GM03348 (cell line): ENCODE measurements at regions not wholly inside any gene's neighbourhood (a gene's known extent, or its start where the extent isn't known, plus 50 kb on each side); places are given as distances from the start of the nearest gene placed in this dataset.

Source experiments
- DNase-seq: peaks from one replicate; pipeline ENCODE4 v3.0.0; 2012; ENCODE audit warnings: low spot score

- no peak for DNase-seq
Observed at GRCh38 chr12:127300075-127300474, 966.9 kb upstream of the TMEM132C start.

DNA sequence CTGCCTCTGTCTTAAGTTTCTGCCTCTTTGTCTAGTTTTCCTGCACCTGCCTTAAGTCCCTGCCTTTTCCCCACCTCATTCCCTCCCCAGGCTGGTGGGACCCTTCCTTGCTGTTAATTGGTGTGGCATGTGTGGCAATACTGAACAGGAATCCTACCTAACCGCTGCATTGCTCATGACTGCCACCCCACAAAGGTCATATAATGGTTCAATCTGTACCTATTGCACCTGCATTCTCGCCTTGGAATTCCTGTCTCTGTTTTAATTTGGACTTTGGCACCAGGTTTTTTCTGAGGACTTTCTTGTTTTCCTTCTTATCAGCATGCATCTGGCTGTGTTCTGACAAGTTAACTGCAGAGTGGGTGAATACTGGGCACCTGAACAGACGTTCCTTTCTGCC is 966.2 kb upstream of the TMEM132C start:
- DNase-seq: no peak

GRCh38 chr12:127301876-127302275 is 965.1 kb upstream of the TMEM132C start:
- DNase-seq: no peak

DNA sequence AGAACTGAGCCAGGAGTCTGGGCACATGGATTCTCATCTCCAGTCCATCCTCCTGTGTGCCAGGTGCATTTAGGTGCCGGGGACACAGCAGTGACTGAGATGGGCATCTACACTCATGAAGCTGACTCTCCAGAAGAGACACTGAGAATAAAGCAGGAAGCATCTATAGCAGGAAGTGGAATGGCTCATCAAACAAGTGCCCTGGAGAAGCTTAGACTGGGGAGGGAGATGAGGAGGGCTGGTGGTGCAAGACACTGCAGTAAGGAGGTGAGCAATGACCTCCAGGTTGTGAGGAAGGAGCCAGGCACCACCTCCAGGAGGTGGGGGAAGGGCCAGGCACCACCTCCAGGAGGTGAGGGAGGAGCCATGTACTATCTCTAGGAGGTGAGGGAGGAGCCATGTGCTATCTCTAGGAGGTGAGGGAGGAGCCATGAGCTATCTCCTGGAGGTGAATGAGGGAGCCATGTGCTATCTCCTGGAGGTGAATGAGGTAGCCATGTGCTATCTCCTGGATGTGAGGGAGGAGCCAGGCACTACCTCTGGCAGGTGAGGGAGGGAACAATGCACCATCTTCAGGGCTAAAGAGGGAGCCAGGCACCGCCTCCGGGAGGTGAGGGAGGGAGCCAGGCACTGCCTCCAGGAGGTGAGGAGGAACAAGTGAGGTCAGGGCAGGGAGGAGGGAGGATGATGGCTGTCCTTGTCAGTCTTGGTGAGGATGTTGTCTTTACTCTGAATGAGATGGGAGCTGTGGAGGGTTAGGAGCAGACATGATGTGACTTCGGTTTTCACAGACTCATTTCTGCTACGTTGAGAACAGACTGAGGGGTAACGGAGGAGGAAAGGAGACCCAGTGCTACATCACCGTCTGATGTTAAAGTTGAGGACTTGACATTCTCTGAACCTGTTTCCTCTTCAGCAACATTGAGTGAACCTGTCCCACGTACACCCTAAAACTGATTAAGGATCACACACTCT is 961.9 kb upstream of the TMEM132C start:
- no peak for DNase-seq

- DNase-seq: peak; percentile 60
Observed at GRCh38 chr12:127306604-127307215, 960.3 kb upstream of the TMEM132C start.

DNA sequence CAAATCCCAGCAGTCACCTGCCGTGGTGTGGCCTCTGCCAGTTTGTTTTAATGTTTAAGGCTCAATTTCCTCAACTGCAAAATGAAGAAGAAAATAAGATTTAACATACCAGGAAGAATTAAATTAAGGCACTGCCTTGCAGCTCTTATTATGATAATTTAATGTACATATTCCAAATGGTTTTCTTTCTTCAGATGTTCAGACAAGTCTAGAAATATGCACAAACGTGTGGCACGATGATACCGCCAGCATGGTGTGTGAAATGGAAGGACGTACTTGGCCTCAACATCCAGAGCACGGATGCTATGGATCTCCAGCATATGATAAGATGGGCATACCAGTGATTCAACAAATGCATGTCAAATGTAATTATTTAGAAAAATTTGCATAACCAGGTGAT is 959.4 kb upstream of the TMEM132C start:
- no peak for DNase-seq

DNA sequence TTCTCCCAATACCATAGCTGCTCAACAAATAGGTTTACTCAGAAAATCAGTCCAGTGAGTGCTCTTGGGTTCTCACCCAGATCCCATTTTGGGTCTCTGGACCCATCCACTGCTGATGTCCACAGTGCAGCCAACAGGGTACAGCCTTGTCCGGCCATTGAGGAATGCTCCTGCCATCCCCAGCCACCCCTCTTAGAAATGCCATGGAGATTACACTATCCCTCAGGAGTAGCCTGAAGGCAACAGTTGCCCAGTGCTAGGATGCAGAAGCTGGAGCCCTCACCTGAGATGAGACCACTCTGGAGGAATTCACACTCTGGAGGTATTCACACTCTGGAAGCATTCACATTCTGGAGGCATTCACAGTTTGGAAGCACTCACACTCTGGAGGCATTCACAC is 958.8 kb upstream of the TMEM132C start:
- DNase-seq: no peak

DNA sequence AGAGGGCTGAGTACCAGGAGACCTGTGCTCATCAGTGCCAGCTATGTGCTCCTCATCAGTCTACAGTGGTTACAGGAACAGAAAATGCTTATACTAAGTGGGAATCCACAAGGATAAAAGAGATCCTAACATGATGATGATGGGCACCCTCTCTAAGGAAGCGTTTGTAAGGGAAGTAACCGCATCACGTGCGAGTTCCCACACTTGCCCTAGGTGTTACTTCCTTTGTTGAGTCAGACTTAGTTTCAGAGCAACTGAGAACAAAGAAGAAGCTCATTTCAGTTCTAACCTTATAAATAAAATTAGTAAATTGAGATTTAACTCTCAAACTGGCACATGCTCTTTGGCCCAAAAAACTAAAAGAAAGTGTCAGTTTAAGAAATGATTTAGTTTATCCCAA is 956.4 kb upstream of the TMEM132C start:
- no peak for DNase-seq

GRCh38 chr12:127311720-127312364 is 955.1 kb upstream of the TMEM132C start:
- DNase-seq: no peak

GRCh38 chr12:127324681-127325080 is 942.3 kb upstream of the TMEM132C start:
- no peak for DNase-seq

- DNase-seq: no peak
Observed at GRCh38 chr12:127327986-127328385, 939.0 kb upstream of the TMEM132C start.

DNA sequence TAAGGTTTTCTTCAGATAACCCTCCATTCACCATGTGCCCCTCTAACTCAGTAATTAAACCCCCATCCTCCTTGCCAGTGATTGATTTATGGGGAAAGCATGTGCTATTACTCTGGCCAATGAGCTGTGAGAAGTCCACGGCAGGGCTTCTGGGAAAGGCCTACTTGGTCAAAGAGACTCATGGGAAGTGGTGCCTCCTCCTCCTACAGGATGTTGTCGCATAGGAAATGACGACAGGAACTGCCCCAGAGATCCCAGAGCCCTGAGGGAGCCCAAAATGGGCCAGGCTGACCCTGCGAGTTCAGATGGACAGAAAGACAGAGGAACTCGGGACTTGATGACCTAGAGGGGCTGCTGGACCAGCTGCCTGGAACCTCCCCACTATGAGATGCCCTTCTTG is 938.1 kb upstream of the TMEM132C start:
- DNase-seq: no peak

- no peak for DNase-seq
Observed at GRCh38 chr12:127334365-127334764, 932.6 kb upstream of the TMEM132C start.

DNA sequence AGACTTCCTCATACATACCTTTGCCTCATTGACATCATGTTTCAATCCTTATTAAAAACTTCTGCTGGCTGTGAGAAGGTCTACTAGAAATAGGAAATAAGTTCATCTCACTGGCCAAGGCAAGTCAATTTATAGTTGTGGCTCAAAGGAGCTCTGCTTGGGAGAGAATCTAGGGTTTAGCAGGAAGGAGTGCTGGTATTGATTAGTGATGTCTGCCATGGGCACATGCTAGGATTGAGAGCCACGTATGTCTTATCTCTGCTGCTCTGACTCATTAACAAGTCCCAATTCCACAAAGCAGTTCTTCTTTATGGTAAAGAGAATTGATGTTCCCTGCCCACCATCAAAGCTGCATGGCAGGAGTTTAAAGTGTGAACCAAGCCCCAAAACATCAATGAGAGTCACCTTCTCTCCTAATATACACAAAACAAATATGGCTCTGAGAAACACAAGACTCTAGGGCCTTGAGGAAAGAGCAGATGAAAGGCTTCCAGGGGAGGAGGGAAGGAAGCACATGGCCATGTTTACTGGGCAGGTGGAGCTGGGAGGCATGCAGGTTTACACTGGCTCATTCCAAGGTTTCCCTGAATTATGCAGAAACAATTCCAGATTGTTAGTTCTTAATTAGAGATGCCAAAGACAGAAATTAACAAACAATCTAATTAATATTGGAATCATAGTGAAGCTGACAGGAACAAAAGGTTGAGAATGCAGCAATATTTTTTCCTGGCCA is 931.9 kb upstream of the TMEM132C start:
- DNase-seq: no peak

- no peak for DNase-seq
Observed at GRCh38 chr12:127336416-127336815, 930.6 kb upstream of the TMEM132C start.

DNA sequence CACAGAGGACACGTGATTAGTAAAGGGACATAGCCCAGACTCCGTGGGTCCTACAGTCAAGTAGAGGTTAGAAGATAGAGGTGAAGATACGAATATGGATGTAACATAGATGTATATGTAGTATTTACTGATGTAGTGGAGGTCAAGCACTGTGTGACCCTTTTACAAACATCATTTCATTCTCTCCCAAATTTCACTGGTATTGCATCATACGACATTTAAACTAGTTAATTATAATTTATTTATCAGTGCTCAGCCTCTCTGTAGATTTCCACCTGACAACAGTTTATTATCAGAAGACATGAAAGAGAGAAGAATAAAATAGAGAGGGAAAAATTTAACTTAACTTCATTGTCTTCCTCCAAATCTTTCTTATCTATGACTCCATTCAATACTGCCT is 927.9 kb upstream of the TMEM132C start:
- DNase-seq: no peak

DNA sequence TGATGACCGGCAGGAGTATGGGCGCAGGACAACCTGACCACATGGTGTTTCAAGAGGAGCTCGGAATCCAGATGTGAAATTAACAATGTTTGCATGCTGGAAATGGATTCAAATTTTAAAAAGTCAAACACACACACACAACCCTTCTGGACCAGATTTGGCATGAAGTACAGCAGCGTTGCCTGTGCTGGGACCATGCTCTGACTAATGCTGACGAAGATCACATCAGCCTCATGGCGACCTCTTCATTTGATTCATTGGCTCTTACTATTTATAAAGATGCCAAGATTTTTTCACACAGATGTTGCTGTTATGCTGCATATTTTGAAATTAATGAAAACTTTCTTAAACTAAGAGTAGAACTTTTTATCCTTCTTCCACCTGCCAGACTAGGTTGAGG is 926.6 kb upstream of the TMEM132C start:
- DNase-seq: peak; percentile 23

DNA sequence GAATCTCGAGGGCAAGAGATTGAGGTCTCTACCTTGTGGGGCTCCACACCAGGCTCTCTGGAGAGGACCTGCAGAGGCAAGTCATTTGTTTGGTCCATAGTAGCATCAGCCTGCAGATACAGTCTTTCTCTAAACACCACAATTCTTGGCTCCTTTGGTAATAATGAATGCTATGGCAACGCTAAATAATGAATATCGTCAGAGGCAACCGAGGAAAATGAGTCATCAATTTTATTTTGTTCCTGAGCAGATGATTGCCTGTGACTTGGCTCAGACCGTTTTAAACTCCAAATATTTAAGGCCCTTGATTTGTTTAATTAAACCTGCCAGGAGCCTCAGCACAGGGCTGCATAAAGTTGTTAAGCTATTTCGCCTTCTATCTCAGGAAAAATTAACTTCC is 924.1 kb upstream of the TMEM132C start:
- no peak for DNase-seq

- no peak for DNase-seq
Observed at GRCh38 chr12:127343940-127344339, 923.0 kb upstream of the TMEM132C start.

GRCh38 chr12:127351481-127352010 is 915.4 kb upstream of the TMEM132C start:
- DNase-seq: no peak

- DNase-seq: peak; percentile 82
Observed at GRCh38 chr12:127355061-127355841, 911.7 kb upstream of the TMEM132C start.
